Esophagus squamous epithelium (tissue), 5 donors: ENCODE measurements at regions not wholly inside any gene's neighbourhood (a gene's known extent, or its start where the extent isn't known, plus 50 kb on each side); places are given as distances from the start of the nearest gene placed in this dataset.

Source experiments
- DNase-seq: peaks from one replicate; lab custom pipeline; 2025; lab: John Stamatoyannopoulos, UW
- H3K27ac ChIP-seq, 4 donors: fragments of 200-600 bp; sonication (generic); one replicate each; pipeline ENCODE4 v1.5.1; 2016 to 2019; ENCODE audit warnings: mild to moderate bottlenecking in 1 of 4
- H3K27me3 ChIP-seq, 4 donors: fragments of 200-600 bp; sonication (generic); 1 replicate in 3 of 4; 2 replicates in 1 of 4; pipeline versions ENCODE4 v1.5.1 to v1.6.0; 2017 to 2021; ENCODE audit warnings: antibody characterized with exemption in 1 of 4
- H3K36me3 ChIP-seq, 3 donors: fragments of 200-600 bp; sonication (generic); one replicate each; pipeline ENCODE4 v1.5.1; 2016 to 2019
- H3K4me1 ChIP-seq, 3 donors: fragments of 200-600 bp; sonication (generic); one replicate each; pipeline ENCODE4 v1.5.1; 2017 to 2019
- H3K4me3 ChIP-seq, 4 donors: fragments of 200-600 bp; sonication (generic); 1 replicate in 3 of 4; 2 replicates in 1 of 4; pipeline ENCODE4 v1.5.1; 2016 to 2019; ENCODE audit warnings: mild to moderate bottlenecking in 2 of 4, moderate library complexity in 1 of 4
- H3K9me3 ChIP-seq, 3 donors: fragments of 200-600 bp; sonication (generic); one replicate each; pipeline ENCODE4 v1.5.1; 2016 to 2019
- CTCF ChIP-seq, 6 experiments: fragments of 450-650 bp in 4 of 6; fragments of 200-600 bp in 2 of 6; sonication (generic) in 2 of 6; IDR thresholded peaks; one replicate each; pipeline ENCODE4 v1.5.1; 2016 to 2019; ENCODE audit warnings: antibody characterized with exemption in 6 of 6, mild to moderate bottlenecking in 4 of 6, moderate library complexity in 4 of 6
- POLR2A ChIP-seq, 4 donors: fragments of 450-650 bp; IDR thresholded peaks; one replicate each; pipeline ENCODE4 v1.6.1; 2017; ENCODE audit warnings: antibody characterized with exemption in 4 of 4, mild to moderate bottlenecking in 4 of 4, moderate library complexity in 3 of 4
- WGBS, 2 donors: methylation state at CpG; one replicate each; pipeline ENCODE4 v1.1.5; 2018; 5-methylcytosine and 5-hydroxymethylcytosine counted together
- intact Hi-C: fragments of 100-400 bp; cut with DNase I; formaldehyde crosslinking; loops from one replicate; pipeline ENCODE4 v1.15.0; 2022
- donor health status: DM: yes; HTN: yes; CAD: no.

GRCh38 chr10:21293518-21294356 is 231.7 kb downstream of the SKIDA1 start:
- TF ChIP-seq POLR2A (IDR thresholded peaks at IDR 0.05) (no peak), CTCF (IDR thresholded peaks at IDR 0.05) (no peak)
- DNase-seq, result no peak
- Histone ChIP-seq H3K27ac (peak overlapping the region in 2 of 4 donors; percentile 22 to 56), H3K4me3 (peak overlapping the region in 1 of 4 donors; percentile 9), H3K9me3 (no peaks in the 10 kb centered on the region), H3K4me1 (peaks cover 0 to 32% (median 7%) of the 10 kb centered on the region in 3 donors), H3K36me3 (no peaks in the 10 kb centered on the region), H3K27me3 (no peaks in the 10 kb centered on the region)
- WGBS, 2 donors, result 60 to 61% methylated on average over 9 of the region's 9 CpGs
- intact Hi-C loops, result no loop called here

GRCh38 chr10:21292763-21293517 is 232.5 kb downstream of the SKIDA1 start:
- TF ChIP-seq POLR2A (IDR thresholded peaks at IDR 0.05), result no peak
- TF ChIP-seq CTCF (IDR thresholded peaks at IDR 0.05), result no peak
- no peak for DNase-seq
- intact Hi-C loops, result no loop called here
- H3K9me3 ChIP-seq, result no peaks in the 10 kb centered on the region
- H3K27ac ChIP-seq, result peak overlapping the region in 3 of 4 donors; percentile 0 to 56 (median 22)
- no peaks in the 10 kb centered on the region for H3K27me3 ChIP-seq
- peak overlapping the region in 3 of 4 donors; percentile 9 to 27 (median 22) for H3K4me3 ChIP-seq
- peaks cover 0 to 32% (median 7%) of the 10 kb centered on the region in 3 donors for H3K4me1 ChIP-seq
- no peaks in the 10 kb centered on the region for H3K36me3 ChIP-seq
- WGBS, 2 donors, result 4 to 7% methylated on average over 14 of the region's 14 CpGs

GRCh38 chr10:21290499-21291160 is 234.9 kb downstream of the SKIDA1 start:
- no peak for DNase-seq
- Histone ChIP-seq H3K27me3 (no peaks in the 10 kb centered on the region), H3K36me3 (no peaks in the 10 kb centered on the region), H3K9me3 (no peaks in the 10 kb centered on the region), H3K27ac (no peak overlapping the region), H3K4me1 (peaks cover 0 to 28% (median 7%) of the 10 kb centered on the region in 3 donors), H3K4me3 (no peak overlapping the region)
- TF ChIP-seq POLR2A (IDR thresholded peaks at IDR 0.05), result no peak
- no peak for TF ChIP-seq CTCF (IDR thresholded peaks at IDR 0.05)
- intact Hi-C loops, result no loop called here
- 82 to 85% methylated on average over 2 of the region's 2 CpGs for WGBS, 2 donors

GRCh38 chr10:21289961-21290360 is 235.5 kb downstream of the SKIDA1 start:
- DNase-seq, result no peak
- Histone ChIP-seq H3K27me3 (no peaks in the 10 kb centered on the region), H3K36me3 (no peaks in the 10 kb centered on the region), H3K4me1 (peaks cover 0 to 26% (median 7%) of the 10 kb centered on the region in 3 donors), H3K27ac (no peak overlapping the region), H3K4me3 (no peak overlapping the region), H3K9me3 (no peaks in the 10 kb centered on the region)
- TF ChIP-seq CTCF (IDR thresholded peaks at IDR 0.05) (no peak), POLR2A (IDR thresholded peaks at IDR 0.05) (no peak)
- 73 to 92% methylated on average over 1 of the region's 1 CpG for WGBS, 2 donors
- intact Hi-C loops, result no loop called here
